ENCODE measurements at regions not wholly inside any gene's neighbourhood (a gene's known extent, or its start where the extent isn't known, plus 50 kb on each side); places are given as distances from the start of the nearest gene placed in this dataset.

- TF ChIP-seq EGR1 (IDR thresholded peaks at IDR 0.05) (no peak), EP300 (IDR thresholded peaks at IDR 0.05; ENCODE audit: borderline replicate concordance) (no peak), MAX (IDR thresholded peaks at IDR 0.05) (no peak), RAD21 (IDR thresholded peaks at IDR 0.05; ENCODE audit: low read depth) (no peak), NFIC (IDR thresholded peaks at IDR 0.05) (no peak), CREB1 (IDR thresholded peaks at IDR 0.05; ENCODE audit: low read depth) (no peak), CEBPB (IDR thresholded peaks at IDR 0.05) (no peak), TAF1 (IDR thresholded peaks at IDR 0.05; ENCODE audit: low read depth) (no peak), YY1 (IDR thresholded peaks at IDR 0.05; ENCODE audit: low read depth) (no peak)
Measured at GRCh38 chr11:19419021-19419750, 178.4 kb upstream of the E2F8 start.

Measured in Ishikawa (cell line).